ENCODE measurements at regions not wholly inside any gene's neighbourhood (a gene's known extent, or its start where the extent isn't known, plus 50 kb on each side); places are given as distances from the start of the nearest gene placed in this dataset.

GRCh38 chr6:168213121-168213524 is 106.5 kb downstream of the DACT2 start:
- TF ChIP-seq CTCF (IDR thresholded peaks at IDR 0.05; ENCODE audit: low read length, missing control alignments) = no peak
- no peak for DNase-seq (ENCODE audit: low read depth)
- H3K4me3 ChIP-seq (replicated peaks; ENCODE audit: low read depth, low read length) = no peak overlapping the region

GRCh38 chr6:168212362-168212761 is 107.2 kb downstream of the DACT2 start:
- DNase-seq (ENCODE audit: low read depth) = no peak
- H3K4me3 ChIP-seq (replicated peaks; ENCODE audit: low read depth, low read length) = no peak overlapping the region
- TF ChIP-seq CTCF (IDR thresholded peaks at IDR 0.05; ENCODE audit: low read length, missing control alignments) = no peak

GRCh38 chr6:168211681-168212080 is 107.9 kb downstream of the DACT2 start:
- DNase-seq (ENCODE audit: low read depth) = no peak
- no peak for TF ChIP-seq CTCF (IDR thresholded peaks at IDR 0.05; ENCODE audit: low read length, missing control alignments)
- no peak overlapping the region for H3K4me3 ChIP-seq (replicated peaks; ENCODE audit: low read depth, low read length)

- no peak for DNase-seq (ENCODE audit: low read depth)
- H3K4me3 ChIP-seq (replicated peaks; ENCODE audit: low read depth, low read length) = no peak overlapping the region
- TF ChIP-seq CTCF (IDR thresholded peaks at IDR 0.05; ENCODE audit: low read length, missing control alignments) = no peak
These were observed 109.1 kb downstream of the DACT2 start for GRCh38 chr6:168210239-168211105.

- no peak for TF ChIP-seq CTCF (IDR thresholded peaks at IDR 0.05; ENCODE audit: low read length, missing control alignments)
- no peak overlapping the region for H3K4me3 ChIP-seq (replicated peaks; ENCODE audit: low read depth, low read length)
- no peak for DNase-seq (ENCODE audit: low read depth)
These were observed 110.2 kb downstream of the DACT2 start for GRCh38 chr6:168209420-168209819.

GRCh38 chr6:168208854-168209253 is 110.7 kb downstream of the DACT2 start:
- TF ChIP-seq CTCF (IDR thresholded peaks at IDR 0.05; ENCODE audit: low read length, missing control alignments) = no peak
- DNase-seq (ENCODE audit: low read depth) = no peak
- H3K4me3 ChIP-seq (replicated peaks; ENCODE audit: low read depth, low read length) = no peak overlapping the region

GRCh38 chr6:168208402-168208801 is 111.2 kb downstream of the DACT2 start:
- no peak for TF ChIP-seq CTCF (IDR thresholded peaks at IDR 0.05; ENCODE audit: low read length, missing control alignments)
- no peak for DNase-seq (ENCODE audit: low read depth)
- H3K4me3 ChIP-seq (replicated peaks; ENCODE audit: low read depth, low read length) = no peak overlapping the region
